Left lung (tissue), 4 donors: ENCODE measurements at regions not wholly inside any gene's neighbourhood (a gene's known extent, or its start where the extent isn't known, plus 50 kb on each side); places are given as distances from the start of the nearest gene placed in this dataset.
"Not testable (repeated sequence)": the region's sequence is repeated elsewhere in the genome, so short reads cannot be mapped to it uniquely, and the experiment has no call there.

Experiments used
- ATAC-seq: fragments of 200-7000 bp; cut with Tn5 transposase; one replicate; pipeline ENCODE4 v1.9.1; 2020; ENCODE audit warnings: moderate library complexity
- DNase-seq, 4 donors: peaks; one replicate each; pipeline ENCODE4 v3.0.0-alpha.2; 2013 to 2020
- H3K27ac ChIP-seq, 2 donors: fragments of 200-600 bp; sonication (generic) in 1 of 2; one replicate each; pipeline versions ENCODE4 v1.5.0 to v1.8.0; 2020 to 2021
- H3K27me3 ChIP-seq, 2 donors: fragments of 200-600 bp; sonication (generic) in 1 of 2; one replicate each; pipeline versions ENCODE4 v1.5.0 to v1.8.0; 2020 to 2021
- H3K36me3 ChIP-seq, 2 donors: fragments of 200-600 bp; sonication (generic) in 1 of 2; one replicate each; pipeline versions ENCODE4 v1.5.0 to v1.8.0; 2020 to 2021
- H3K4me1 ChIP-seq, 2 donors: fragments of 200-600 bp; one replicate each; pipeline ENCODE4 v1.8.0; 2021
- H3K4me3 ChIP-seq, 2 donors: fragments of 200-600 bp; sonication (generic) in 1 of 2; one replicate each; pipeline versions ENCODE4 v1.5.0 to v1.8.0; 2020 to 2021; ENCODE audit warnings: mild to moderate bottlenecking in 1 of 2
- H3K9me3 ChIP-seq, 2 donors: fragments of 200-600 bp; sonication (generic) in 1 of 2; one replicate each; pipeline versions ENCODE4 v1.5.0 to v1.8.0; 2020 to 2021
- CTCF ChIP-seq, 2 donors: fragments of 200-600 bp; sonication (generic) in 1 of 2; IDR thresholded peaks; one replicate each; pipeline versions ENCODE4 v1.5.0 to v1.8.0; 2021; ENCODE audit warnings: antibody characterized with exemption in 2 of 2
- intact Hi-C, 2 donors: fragments of 100-400 bp; cut with DNase I; formaldehyde crosslinking; loops; one replicate each; pipeline versions ENCODE4 v1.11.2 to v1.14.2; 2022
- donor health status: DM: no; HTN: yes; CAD: no.
- donor health status: DM: no; HTN: no; CAD: no.

GRCh38 chr12:87336814-87337336, 692.3 kb downstream of the C12orf50 start:
- H3K9me3 ChIP-seq, result no peaks in the 10 kb centered on the region
- ATAC-seq (no peak), DNase-seq (no peak)
- no peaks in the 10 kb centered on the region for H3K36me3 ChIP-seq
- no peaks in the 10 kb centered on the region for H3K27me3 ChIP-seq
- TF ChIP-seq CTCF (IDR thresholded peaks at IDR 0.05), result no peak
- intact Hi-C loops, result no loop called here
- H3K4me1 ChIP-seq, result no peaks in the 10 kb centered on the region
- no peak overlapping the region for H3K4me3 ChIP-seq
- no peak overlapping the region for H3K27ac ChIP-seq

- Histone ChIP-seq H3K4me1 (no peaks in the 10 kb centered on the region), H3K4me3 (no peak overlapping the region), H3K27me3 (no peaks in the 10 kb centered on the region), H3K36me3 (no peaks in the 10 kb centered on the region), H3K9me3 (no peaks in the 10 kb centered on the region), H3K27ac (no peak overlapping the region)
- no peak for TF ChIP-seq CTCF (IDR thresholded peaks at IDR 0.05)
- intact Hi-C loops, result no loop called here
- ATAC-seq, result no peak
- DNase-seq, result peak in 1 of 4 donors; percentile 18
Observed at GRCh38 chr12:87332987-87333726, 696.0 kb downstream of the C12orf50 start.

- H3K4me3 ChIP-seq, H3K27me3 ChIP-seq, intact Hi-C loops, H3K9me3 ChIP-seq, H3K27ac ChIP-seq, H3K36me3 ChIP-seq, H3K4me1 ChIP-seq, ATAC-seq: not testable (repeated sequence)
- peak in 1 of 4 donors; percentile 49 for DNase-seq
Observed at GRCh38 chr12:87330071-87330555, 699.1 kb downstream of the C12orf50 start.

- Histone ChIP-seq H3K36me3 (no peaks in the 10 kb centered on the region), H3K9me3 (no peaks in the 10 kb centered on the region), H3K4me3 (no peak overlapping the region), H3K27ac (no peak overlapping the region), H3K4me1 (no peaks in the 10 kb centered on the region), H3K27me3 (no peaks in the 10 kb centered on the region)
- TF ChIP-seq CTCF (IDR thresholded peaks at IDR 0.05), result no peak
- ATAC-seq, result no peak
- intact Hi-C loops, result no loop called here
- no peak for DNase-seq
Observed at GRCh38 chr12:87329076-87329863, 699.9 kb downstream of the C12orf50 start.

- ATAC-seq (peak; percentile 44), DNase-seq (no peak)
- intact Hi-C loops, result no loop called here
- H3K36me3 ChIP-seq, result no peaks in the 10 kb centered on the region
- no peak overlapping the region for H3K4me3 ChIP-seq
- H3K27ac ChIP-seq, result no peak overlapping the region
- TF ChIP-seq CTCF (IDR thresholded peaks at IDR 0.05), result no peak
- H3K4me1 ChIP-seq, result no peaks in the 10 kb centered on the region
- H3K9me3 ChIP-seq, result no peaks in the 10 kb centered on the region
- no peaks in the 10 kb centered on the region for H3K27me3 ChIP-seq
Observed at GRCh38 chr12:87323369-87323768, 705.8 kb downstream of the C12orf50 start.
